DND-41 (cell line): ENCODE measurements at regions not wholly inside any gene's neighbourhood (a gene's known extent, or its start where the extent isn't known, plus 50 kb on each side); places are given as distances from the start of the nearest gene placed in this dataset.

Experiments
- EZH2 ChIP-seq: IDR thresholded peaks from 3 replicates; pipeline ENCODE4 v1.6.1; 2012; ENCODE audit warnings: borderline replicate concordance, low read depth, mild to moderate bottlenecking, moderate library complexity, low read length, inconsistent platforms; ENCODE audit not compliant: severe bottlenecking
- TF ChIP-seq, protein P1 (sequence below): IDR thresholded peaks from 2 replicates; pipeline ENCODE4 v1.5.1; 2012; ENCODE audit warnings: borderline replicate concordance, low read length, moderate library complexity, mild to moderate bottlenecking; ENCODE audit not compliant: poor library complexity, severe bottlenecking; ENCODE audit errors: extremely low read depth

DNA sequence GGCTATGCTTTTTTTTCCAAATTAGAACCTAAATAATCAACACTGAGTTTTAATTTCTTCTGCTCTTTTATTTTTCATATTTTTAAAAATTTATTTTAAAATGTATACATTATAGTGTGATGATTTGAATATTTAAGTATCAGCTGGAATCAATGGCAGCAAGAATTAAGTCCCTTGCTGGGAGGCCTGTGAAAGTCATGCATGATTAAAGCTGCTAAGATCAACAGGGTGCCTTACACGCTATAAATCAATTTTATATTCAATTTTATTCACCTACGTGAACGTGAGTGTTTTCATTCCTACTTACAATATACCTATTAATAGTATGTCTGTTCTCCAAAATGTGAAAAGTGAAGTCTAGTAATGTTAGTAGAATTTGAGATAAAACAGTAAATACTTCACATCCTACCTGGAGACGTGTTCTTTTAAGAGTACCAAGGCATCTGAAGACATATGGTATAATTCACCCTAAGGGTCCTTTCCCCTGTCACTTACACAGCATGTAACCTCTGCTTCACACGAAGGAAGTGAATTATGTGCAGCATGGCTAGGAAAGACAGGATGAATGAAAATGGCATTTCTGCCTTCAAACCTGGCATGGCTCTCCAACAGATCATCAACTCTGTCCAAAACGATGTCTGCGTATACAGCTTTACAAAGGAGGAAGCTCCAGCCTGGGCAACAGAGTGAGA, 640.4 kb upstream of the ROBO1 start:
- TF ChIP-seq, protein P1, sequence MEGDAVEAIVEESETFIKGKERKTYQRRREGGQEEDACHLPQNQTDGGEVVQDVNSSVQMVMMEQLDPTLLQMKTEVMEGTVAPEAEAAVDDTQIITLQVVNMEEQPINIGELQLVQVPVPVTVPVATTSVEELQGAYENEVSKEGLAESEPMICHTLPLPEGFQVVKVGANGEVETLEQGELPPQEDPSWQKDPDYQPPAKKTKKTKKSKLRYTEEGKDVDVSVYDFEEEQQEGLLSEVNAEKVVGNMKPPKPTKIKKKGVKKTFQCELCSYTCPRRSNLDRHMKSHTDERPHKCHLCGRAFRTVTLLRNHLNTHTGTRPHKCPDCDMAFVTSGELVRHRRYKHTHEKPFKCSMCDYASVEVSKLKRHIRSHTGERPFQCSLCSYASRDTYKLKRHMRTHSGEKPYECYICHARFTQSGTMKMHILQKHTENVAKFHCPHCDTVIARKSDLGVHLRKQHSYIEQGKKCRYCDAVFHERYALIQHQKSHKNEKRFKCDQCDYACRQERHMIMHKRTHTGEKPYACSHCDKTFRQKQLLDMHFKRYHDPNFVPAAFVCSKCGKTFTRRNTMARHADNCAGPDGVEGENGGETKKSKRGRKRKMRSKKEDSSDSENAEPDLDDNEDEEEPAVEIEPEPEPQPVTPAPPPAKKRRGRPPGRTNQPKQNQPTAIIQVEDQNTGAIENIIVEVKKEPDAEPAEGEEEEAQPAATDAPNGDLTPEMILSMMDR, result no peak
- no peak for TF ChIP-seq EZH2
